SH-SY5Y (cell line): ENCODE measurements at regions not wholly inside any gene's neighbourhood (a gene's known extent, or its start where the extent isn't known, plus 50 kb on each side); places are given as distances from the start of the nearest gene placed in this dataset.

Source experiments
- GATA2 ChIP-seq: IDR thresholded peaks from 2 replicates; pipeline ENCODE4 v1.6.1; 2011; ENCODE audit warnings: mild to moderate bottlenecking, low read depth, low read length
- GATA3 ChIP-seq: IDR thresholded peaks from 2 replicates; pipeline ENCODE4 v1.6.1; 2011; ENCODE audit warnings: low read depth, mild to moderate bottlenecking, low read length, moderate library complexity

DNA sequence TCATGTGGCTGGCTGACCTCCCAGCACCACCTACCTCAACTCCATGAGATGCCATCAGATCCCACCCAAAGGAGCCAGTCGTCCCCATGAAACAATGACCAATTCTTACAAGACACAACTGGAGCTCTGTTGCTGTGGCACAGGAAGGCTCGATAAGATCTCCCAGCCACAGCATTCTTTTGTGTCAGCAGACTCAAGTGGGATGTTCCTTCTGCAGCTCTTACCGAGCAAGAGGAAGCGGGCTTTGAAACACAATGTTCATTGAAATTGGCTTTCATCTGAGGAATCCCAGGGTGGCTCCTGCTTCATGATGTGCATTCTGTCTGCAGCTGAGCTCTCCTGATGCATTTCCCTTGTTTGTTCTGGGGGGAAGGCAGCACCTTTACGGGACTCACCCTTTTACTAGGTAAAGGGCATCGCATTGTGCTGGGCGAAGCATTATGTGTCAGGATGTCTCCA is 222.0 kb upstream of the SGK1 start:
- no peak for TF ChIP-seq GATA2
- TF ChIP-seq GATA3 = no peak
